ENCODE measurements at regions not wholly inside any gene's neighbourhood (a gene's known extent, or its start where the extent isn't known, plus 50 kb on each side); places are given as distances from the start of the nearest gene placed in this dataset.

DNA sequence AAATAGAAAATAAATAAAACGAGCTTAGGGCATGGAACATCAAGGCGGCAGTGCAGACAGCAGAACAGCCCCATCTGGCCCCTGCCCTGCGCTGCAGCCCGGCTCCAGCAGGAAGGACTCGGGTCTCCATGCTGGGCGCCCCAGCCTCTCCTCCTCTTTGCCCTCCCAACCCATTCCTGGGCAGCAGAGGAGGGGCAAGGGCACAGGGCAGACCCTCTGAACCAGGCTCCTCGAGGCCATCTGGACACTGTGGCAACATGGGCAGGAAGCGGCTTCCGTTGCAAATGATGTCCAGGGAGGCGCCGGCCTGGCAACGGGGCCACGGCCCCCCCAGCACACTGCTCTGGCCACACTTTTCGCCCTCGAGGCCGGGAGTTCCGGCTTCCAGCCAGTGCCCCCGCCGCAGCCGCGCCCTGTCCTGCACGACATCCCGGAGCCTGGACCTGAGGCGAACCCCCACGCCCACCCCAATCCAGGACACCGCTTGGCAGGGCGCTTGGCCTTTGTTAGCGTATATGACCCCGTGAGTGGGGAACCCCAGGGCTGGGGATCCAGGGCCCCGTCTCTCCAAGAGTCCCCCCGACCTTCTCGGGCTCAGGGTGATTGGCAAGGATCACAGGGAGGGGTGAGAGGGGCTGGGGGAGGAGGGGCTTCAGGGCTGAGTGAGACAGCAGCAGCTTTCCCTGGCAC, 192.1 kb downstream of the IGLL1 start:
- no peak overlapping the region for H3K27ac ChIP-seq
- no peak overlapping the region for H3K4me2 ChIP-seq
- H3K9me3 ChIP-seq = no peaks in the 10 kb centered on the region
- TF ChIP-seq BHLHE40 (IDR thresholded peaks at IDR 0.05; ENCODE audit: low read depth, low read length) = no peak
- no peak for TF ChIP-seq PHF8 (IDR thresholded peaks at IDR 0.05; ENCODE audit: borderline replicate concordance, low read depth)
- TF ChIP-seq, protein P1, sequence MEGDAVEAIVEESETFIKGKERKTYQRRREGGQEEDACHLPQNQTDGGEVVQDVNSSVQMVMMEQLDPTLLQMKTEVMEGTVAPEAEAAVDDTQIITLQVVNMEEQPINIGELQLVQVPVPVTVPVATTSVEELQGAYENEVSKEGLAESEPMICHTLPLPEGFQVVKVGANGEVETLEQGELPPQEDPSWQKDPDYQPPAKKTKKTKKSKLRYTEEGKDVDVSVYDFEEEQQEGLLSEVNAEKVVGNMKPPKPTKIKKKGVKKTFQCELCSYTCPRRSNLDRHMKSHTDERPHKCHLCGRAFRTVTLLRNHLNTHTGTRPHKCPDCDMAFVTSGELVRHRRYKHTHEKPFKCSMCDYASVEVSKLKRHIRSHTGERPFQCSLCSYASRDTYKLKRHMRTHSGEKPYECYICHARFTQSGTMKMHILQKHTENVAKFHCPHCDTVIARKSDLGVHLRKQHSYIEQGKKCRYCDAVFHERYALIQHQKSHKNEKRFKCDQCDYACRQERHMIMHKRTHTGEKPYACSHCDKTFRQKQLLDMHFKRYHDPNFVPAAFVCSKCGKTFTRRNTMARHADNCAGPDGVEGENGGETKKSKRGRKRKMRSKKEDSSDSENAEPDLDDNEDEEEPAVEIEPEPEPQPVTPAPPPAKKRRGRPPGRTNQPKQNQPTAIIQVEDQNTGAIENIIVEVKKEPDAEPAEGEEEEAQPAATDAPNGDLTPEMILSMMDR (IDR thresholded peaks at IDR 0.05) = no peak
- TF ChIP-seq SMC3 (IDR thresholded peaks at IDR 0.05) = no peak
- TF ChIP-seq BCL3 (IDR thresholded peaks at IDR 0.05) = no peak
- TF ChIP-seq KDM1A (IDR thresholded peaks at IDR 0.05; ENCODE audit: low read depth) = no peak
- TF ChIP-seq, protein P2, sequence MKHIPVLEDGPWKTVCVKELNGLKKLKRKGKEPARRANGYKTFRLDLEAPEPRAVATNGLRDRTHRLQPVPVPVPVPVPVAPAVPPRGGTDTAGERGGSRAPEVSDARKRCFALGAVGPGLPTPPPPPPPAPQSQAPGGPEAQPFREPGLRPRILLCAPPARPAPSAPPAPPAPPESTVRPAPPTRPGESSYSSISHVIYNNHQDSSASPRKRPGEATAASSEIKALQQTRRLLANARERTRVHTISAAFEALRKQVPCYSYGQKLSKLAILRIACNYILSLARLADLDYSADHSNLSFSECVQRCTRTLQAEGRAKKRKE (CRISPR knock-in tag; IDR thresholded peaks at IDR 0.05; ENCODE audit: low read depth) = no peak
- TF ChIP-seq HOXA7 (CRISPR knock-in tag; IDR thresholded peaks at IDR 0.05) = no peak
- no peak for TF ChIP-seq RAD21 (conservative IDR thresholded peaks at IDR 0.05 in 1 of 2, IDR thresholded peaks at IDR 0.05 in 1 of 2)
- TF ChIP-seq KDM5A (IDR thresholded peaks at IDR 0.05) = no peak
- no peak for TF ChIP-seq ZC3H11A (IDR thresholded peaks at IDR 0.05)
- no peak for TF ChIP-seq EHMT2 (IDR thresholded peaks at IDR 0.05; ENCODE audit: low read depth)
- TF ChIP-seq FOSL2 (IDR thresholded peaks at IDR 0.05) = no peak
- TF ChIP-seq FOSL2 (CRISPR knock-in tag; IDR thresholded peaks at IDR 0.05) = no peak
- TF ChIP-seq HES2 (IDR thresholded peaks at IDR 0.05) = no peak
- TF ChIP-seq ZNF302 (CRISPR knock-in tag; IDR thresholded peaks at IDR 0.05) = no peak
- TF ChIP-seq FOSB (CRISPR knock-in tag; IDR thresholded peaks at IDR 0.05) = no peak
- no peak for TF ChIP-seq FOXS1 (CRISPR knock-in tag; IDR thresholded peaks at IDR 0.05)
- TF ChIP-seq TFCP2L1 (CRISPR knock-in tag; IDR thresholded peaks at IDR 0.05) = no peak
- no peak for TF ChIP-seq NFE2L2 (conservative IDR thresholded peaks at IDR 0.05; ENCODE audit: low read length)
- no peak for TF ChIP-seq CHD2 (IDR thresholded peaks at IDR 0.05; ENCODE audit: low read length, partially characterized antibody)
- WGBS (ENCODE audit: missing lambda C conversion rate) = 77% methylated on average over 21 of the region's 32 CpGs
- no peak for FAIRE-seq
- DNase-seq (ENCODE audit: low read depth in 1 of 2, low spot score in 1 of 2) = no peak
- H3K4me1 ChIP-seq = no peaks in the 10 kb centered on the region
- no peak for ATAC-seq
- POLR2A ChIA-PET = no interaction called here
- CTCF ChIA-PET = interaction anchor here (0.5 to 1.3 kb wide), 4 partner anchors 11 to 214 kb away, joined by 3 to 6 read pairs (median 4); no protein-coding TSS in a partner anchor
- H3K4me3 ChIP-seq = no peak overlapping the region

DNA sequence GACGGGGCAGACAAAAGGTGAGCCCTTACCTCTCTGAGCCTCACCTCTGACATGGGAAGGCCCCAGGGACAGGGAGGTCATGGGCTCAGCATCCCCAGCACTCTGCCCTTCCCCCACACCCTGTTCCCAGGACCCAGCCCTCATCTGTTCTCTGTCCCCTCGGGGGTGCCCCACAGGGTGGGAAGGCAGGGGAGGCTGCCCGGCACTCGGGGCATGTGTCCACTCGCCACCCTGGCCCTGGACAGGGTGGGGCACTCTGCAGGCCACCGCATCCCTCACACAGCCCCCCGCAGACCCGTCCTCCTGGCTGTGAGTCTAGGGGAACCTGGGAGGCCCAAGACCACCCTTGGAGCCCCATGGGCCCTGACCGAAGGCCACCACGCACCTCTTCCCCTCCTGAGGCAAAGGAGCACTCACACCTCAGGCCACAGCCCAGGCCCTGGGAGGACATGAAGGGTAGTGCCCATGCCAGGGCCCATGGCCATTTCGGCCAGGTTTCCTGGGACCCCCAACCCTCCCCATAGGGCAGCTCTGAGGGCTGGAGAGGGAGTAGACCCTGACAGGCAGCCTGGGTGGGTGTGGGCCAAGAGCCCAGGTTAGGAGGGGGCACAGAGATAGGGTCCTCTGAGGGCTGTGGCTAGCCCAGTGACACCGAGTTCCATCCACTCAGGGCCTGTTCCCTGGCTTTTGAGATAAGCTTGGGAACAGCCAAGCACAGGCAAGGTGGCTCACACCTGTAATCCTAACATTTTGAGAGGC, 193.1 kb downstream of the IGLL1 start:
- TF ChIP-seq, protein P3, sequence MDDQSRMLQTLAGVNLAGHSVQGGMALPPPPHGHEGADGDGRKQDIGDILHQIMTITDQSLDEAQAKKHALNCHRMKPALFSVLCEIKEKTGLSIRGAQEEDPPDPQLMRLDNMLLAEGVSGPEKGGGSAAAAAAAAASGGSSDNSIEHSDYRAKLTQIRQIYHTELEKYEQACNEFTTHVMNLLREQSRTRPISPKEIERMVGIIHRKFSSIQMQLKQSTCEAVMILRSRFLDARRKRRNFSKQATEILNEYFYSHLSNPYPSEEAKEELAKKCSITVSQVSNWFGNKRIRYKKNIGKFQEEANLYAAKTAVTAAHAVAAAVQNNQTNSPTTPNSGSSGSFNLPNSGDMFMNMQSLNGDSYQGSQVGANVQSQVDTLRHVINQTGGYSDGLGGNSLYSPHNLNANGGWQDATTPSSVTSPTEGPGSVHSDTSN (IDR thresholded peaks at IDR 0.05) = no peak
- TF ChIP-seq CBX2 (IDR thresholded peaks at IDR 0.05; ENCODE audit: borderline replicate concordance, low read depth) (no peak), RARB (CRISPR knock-in tag; IDR thresholded peaks at IDR 0.05) (no peak), ESRRA (IDR thresholded peaks at IDR 0.05; ENCODE audit: borderline replicate concordance, low read length) (no peak), BHLHE40 (IDR thresholded peaks at IDR 0.05; ENCODE audit: low read depth, low read length) (no peak)
- TF ChIP-seq, protein P1 (IDR thresholded peaks at IDR 0.05) = no peak
- WGBS (ENCODE audit: missing lambda C conversion rate) = 73% methylated on average over 5 of the region's 12 CpGs
- ChIA-PET POLR2A (no interaction called here), CTCF (interaction anchor here (0.6 to 1.4 kb wide), 6 partner anchors 12 to 207 kb away, joined by 3 to 14 read pairs (median 5); partner anchors contain the start of gene BCR)
- no peak overlapping the region for H3K4me3 ChIP-seq
- no peaks in the 10 kb centered on the region for H3K9me3 ChIP-seq
- H3K4me1 ChIP-seq = no peaks in the 10 kb centered on the region
- FAIRE-seq (no peak), DNase-seq (ENCODE audit: low read depth in 1 of 2, low spot score in 1 of 2) (no peak), ATAC-seq (no peak)
- H3K27ac ChIP-seq = no peak overlapping the region
- no peak overlapping the region for H3K4me2 ChIP-seq

All from A549 (cell line).